ENCODE measurements at regions not wholly inside any gene's neighbourhood (a gene's known extent, or its start where the extent isn't known, plus 50 kb on each side); places are given as distances from the start of the nearest gene placed in this dataset.

- TF ChIP-seq CTCF (IDR thresholded peaks at IDR 0.05) (no peak), POLR2A (IDR thresholded peaks at IDR 0.05) (no peak), POLR2AphosphoS5 (IDR thresholded peaks at IDR 0.05) (no peak)
Measured at GRCh38 chr15:38961456-38961855, 396.8 kb upstream of the RASGRP1 start.
